Smooth muscle cell (in vitro differentiated cells): ENCODE measurements at regions not wholly inside any gene's neighbourhood (a gene's known extent, or its start where the extent isn't known, plus 50 kb on each side); places are given as distances from the start of the nearest gene placed in this dataset.

ENCODE experiments used
- DNase-seq: peaks from one replicate; lab custom pipeline; 2025; ENCODE audit not compliant: unreplicated experiment; lab: John Stamatoyannopoulos, UW
- H2AFZ ChIP-seq: fragments of 200-600 bp; sonication (generic); 2 replicates; pipeline ENCODE4 v1.6.0; 2016; ENCODE audit warnings: antibody characterized with exemption, low read depth, mild to moderate bottlenecking
- H3F3A ChIP-seq: fragments of 200-600 bp; sonication (generic); 2 replicates; pipeline ENCODE4 v1.6.0; 2017; ENCODE audit warnings: antibody characterized with exemption, low read depth
- H3K27ac ChIP-seq: fragments of 200-600 bp; sonication (generic); 2 replicates; pipeline ENCODE4 v1.5.1; 2016; ENCODE audit warnings: low read depth, mild to moderate bottlenecking
- H3K27me3 ChIP-seq: fragments of 200-600 bp; sonication (generic); 2 replicates; pipeline ENCODE4 v1.6.1; 2016; ENCODE audit warnings: low read depth, mild to moderate bottlenecking
- H3K36me3 ChIP-seq: fragments of 200-600 bp; sonication (generic); 2 replicates; pipeline ENCODE4 v1.5.1; 2016; ENCODE audit warnings: low read depth
- H3K4me1 ChIP-seq: fragments of 200-600 bp; sonication (generic); 2 replicates; pipeline ENCODE4 v1.5.1; 2016; ENCODE audit warnings: low read depth
- H3K4me2 ChIP-seq: fragments of 200-600 bp; sonication (generic); 2 replicates; pipeline ENCODE4 v1.6.0; 2016; ENCODE audit warnings: mild to moderate bottlenecking
- H3K4me3 ChIP-seq: fragments of 200-600 bp; sonication (generic); 2 replicates; pipeline ENCODE4 v1.5.1; 2016; ENCODE audit warnings: mild to moderate bottlenecking
- H3K79me2 ChIP-seq: fragments of 200-600 bp; sonication (generic); 2 replicates; pipeline ENCODE4 v1.6.0; 2016; ENCODE audit warnings: low read depth, mild to moderate bottlenecking
- H3K9ac ChIP-seq: fragments of 200-600 bp; sonication (generic); 2 replicates; pipeline ENCODE4 v1.6.0; 2016; ENCODE audit warnings: low read depth
- H3K9me3 ChIP-seq: fragments of 200-600 bp; sonication (generic); replicated peaks from 2 replicates; pipeline ENCODE4 v1.5.1; 2016; ENCODE audit warnings: low read depth
- H4K20me1 ChIP-seq: fragments of 200-600 bp; sonication (generic); 2 replicates; pipeline ENCODE4 v1.6.0; 2016; ENCODE audit warnings: low read depth
- CTCF ChIP-seq: fragments of 200-600 bp; sonication (generic); IDR thresholded peaks from 2 replicates; pipeline ENCODE4 v1.5.1; 2017; ENCODE audit warnings: borderline replicate concordance, mild to moderate bottlenecking, antibody characterized with exemption; ENCODE audit not compliant: insufficient read depth, poor library complexity, severe bottlenecking
- WGBS: methylation state at CpG from one replicate; pipeline ENCODE4 v1.1.7; 2016; ENCODE audit warnings: low lambda C conversion rate; 5-methylcytosine and 5-hydroxymethylcytosine counted together

DNA sequence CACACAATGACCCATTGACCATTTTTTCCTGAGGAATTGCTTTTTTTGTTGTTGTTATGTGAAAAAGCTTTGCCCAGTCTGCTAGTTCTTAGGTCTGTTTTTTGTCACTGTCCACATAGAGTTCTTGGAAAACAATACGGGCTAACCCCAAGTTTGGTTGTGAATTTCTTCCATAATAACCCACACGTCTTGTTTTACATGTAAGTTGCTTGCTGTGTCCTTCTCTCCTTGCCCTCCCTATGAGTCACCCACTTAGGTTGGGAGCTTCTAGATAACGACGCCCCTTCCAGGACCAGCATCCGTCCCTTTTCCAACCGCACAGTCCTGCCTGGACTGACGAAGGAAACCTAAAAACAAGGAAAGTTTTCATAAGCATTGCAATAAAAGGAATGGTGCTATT, 175.3 kb upstream of the HS3ST3A1 start:
- H3K4me3 ChIP-seq: no peak overlapping the region
- H3K4me2 ChIP-seq: peak overlapping the region; percentile 58
- H2AFZ ChIP-seq: no peak overlapping the region
- peak overlapping the region; percentile 86 for H3K27ac ChIP-seq
- H3K79me2 ChIP-seq: no peaks in the 10 kb centered on the region
- H3K36me3 ChIP-seq: no peaks in the 10 kb centered on the region
- H3K27me3 ChIP-seq: no peaks in the 10 kb centered on the region
- H3K9me3 ChIP-seq: no peaks in the 10 kb centered on the region
- no peaks in the 10 kb centered on the region for H3F3A ChIP-seq
- H4K20me1 ChIP-seq: no peaks in the 10 kb centered on the region
- DNase-seq: no peak
- peaks cover 5% of the 10 kb centered on the region for H3K4me1 ChIP-seq
- H3K9ac ChIP-seq: peak overlapping the region; percentile 35
- 2% methylated on average over 7 of the region's 7 CpGs for WGBS
- TF ChIP-seq CTCF: no peak

DNA sequence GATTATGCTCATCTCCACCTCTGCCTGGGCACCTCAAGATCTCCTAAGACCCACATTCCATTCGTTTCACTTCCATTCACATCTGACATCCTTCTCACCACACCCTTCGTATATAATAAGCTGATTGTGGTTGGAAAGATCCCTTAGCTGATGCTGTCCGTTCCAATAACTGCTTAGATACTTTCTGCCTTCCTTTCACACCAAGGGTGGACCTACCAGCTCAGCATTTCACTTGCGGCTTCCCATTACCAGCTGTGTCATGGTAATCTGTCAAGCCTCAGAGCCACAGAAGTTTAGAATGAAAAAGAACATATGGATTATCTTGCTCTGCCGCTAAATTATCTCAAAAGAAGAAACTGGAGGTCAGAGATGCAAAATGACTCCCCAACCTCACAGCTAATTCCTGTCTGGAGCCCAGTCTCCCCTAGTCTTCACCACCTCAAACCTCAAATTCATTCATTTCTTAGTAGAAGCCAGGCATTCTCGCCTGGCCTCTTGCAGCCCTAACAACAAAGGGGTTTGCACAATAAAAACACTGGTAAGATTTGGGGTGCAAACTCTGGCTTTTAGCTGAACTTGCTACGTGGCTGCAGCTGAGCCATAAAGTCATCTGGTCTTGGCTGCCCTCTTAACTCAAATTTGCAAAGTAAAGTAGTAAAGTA, 182.8 kb upstream of the HS3ST3A1 start:
- H3K27me3 ChIP-seq: no peaks in the 10 kb centered on the region
- no peaks in the 10 kb centered on the region for H3K36me3 ChIP-seq
- H3K27ac ChIP-seq: peak overlapping the region; percentile 61
- no peak overlapping the region for H2AFZ ChIP-seq
- H3K4me1 ChIP-seq: no peaks in the 10 kb centered on the region
- peak overlapping the region; percentile 74 for H3K4me2 ChIP-seq
- H4K20me1 ChIP-seq: no peaks in the 10 kb centered on the region
- no peak overlapping the region for H3K4me3 ChIP-seq
- no peak for TF ChIP-seq CTCF
- no peak for DNase-seq
- WGBS: 43% methylated on average over 7 of the region's 7 CpGs
- no peak overlapping the region for H3K9ac ChIP-seq
- H3K79me2 ChIP-seq: no peaks in the 10 kb centered on the region
- no peaks in the 10 kb centered on the region for H3K9me3 ChIP-seq
- peaks cover 17% of the 10 kb centered on the region for H3F3A ChIP-seq

DNA sequence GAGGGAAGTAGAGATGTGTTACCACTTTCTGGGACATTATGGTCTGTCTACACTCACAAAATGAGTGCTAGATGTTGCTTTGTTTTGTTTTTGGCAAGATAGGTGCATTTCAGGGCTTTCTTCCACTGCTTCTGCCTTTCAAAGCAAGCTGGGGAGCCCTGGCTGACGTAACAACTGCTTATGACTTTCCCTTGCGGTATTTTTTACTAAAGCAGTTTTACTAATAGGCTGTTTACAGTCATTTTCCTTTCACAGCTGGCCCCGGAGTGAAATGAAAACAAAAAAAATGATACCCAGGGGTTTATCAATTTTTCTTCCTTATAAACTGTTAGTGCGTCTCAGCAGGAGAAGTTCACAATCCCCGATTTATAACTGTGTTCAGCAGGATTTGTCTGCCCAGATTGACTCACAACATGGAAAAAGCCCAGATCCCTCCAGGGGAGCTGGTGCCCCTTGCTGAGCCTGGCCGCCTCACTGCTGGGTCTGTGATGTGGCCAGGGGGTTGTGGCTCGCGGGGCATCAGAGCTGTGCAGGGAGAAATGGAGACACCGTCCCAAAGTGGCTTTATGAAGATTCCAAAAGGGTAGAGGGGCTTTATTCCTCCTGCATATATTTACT, 184.4 kb upstream of the HS3ST3A1 start:
- Histone ChIP-seq H3K27me3 (no peaks in the 10 kb centered on the region), H3K79me2 (no peaks in the 10 kb centered on the region), H3K27ac (peak overlapping the region; percentile 69), H3K4me1 (no peaks in the 10 kb centered on the region), H3K4me3 (no peak overlapping the region), H3K36me3 (no peaks in the 10 kb centered on the region), H3F3A (peaks cover 17% of the 10 kb centered on the region), H4K20me1 (no peaks in the 10 kb centered on the region), H3K9me3 (no peaks in the 10 kb centered on the region), H3K9ac (no peak overlapping the region), H3K4me2 (peak overlapping the region; percentile 75), H2AFZ (peak overlapping the region; percentile 6)
- 21% methylated on average over 9 of the region's 9 CpGs for WGBS
- TF ChIP-seq CTCF: no peak
- no peak for DNase-seq

- Histone ChIP-seq H3K79me2 (no peaks in the 10 kb centered on the region), H3K4me2 (no peak overlapping the region), H3K4me1 (no peaks in the 10 kb centered on the region), H3K9ac (no peak overlapping the region), H3K27ac (no peak overlapping the region), H3K27me3 (no peaks in the 10 kb centered on the region), H4K20me1 (no peaks in the 10 kb centered on the region), H3K36me3 (no peaks in the 10 kb centered on the region), H3K9me3 (no peaks in the 10 kb centered on the region), H2AFZ (no peak overlapping the region), H3F3A (peaks cover 17% of the 10 kb centered on the region), H3K4me3 (no peak overlapping the region)
- 80% methylated on average over 4 of the region's 4 CpGs for WGBS
- DNase-seq: no peak
- no peak for TF ChIP-seq CTCF
Observed at GRCh38 chr17:13787636-13788035, 185.9 kb upstream of the HS3ST3A1 start.
